Adrenal gland (tissue), 9 donors: ENCODE measurements at regions not wholly inside any gene's neighbourhood (a gene's known extent, or its start where the extent isn't known, plus 50 kb on each side); places are given as distances from the start of the nearest gene placed in this dataset.

ENCODE experiments used
- DNase-seq, 7 donors: peaks; one replicate each; pipeline ENCODE4 v3.0.0-alpha.2; 2019 to 2020
- H3K27ac ChIP-seq, 5 donors: fragments of 200-600 bp; sonication (generic) in 4 of 5; 1 replicate in 3 of 5; 2 replicates in 2 of 5; pipeline versions ENCODE4 v1.5.1 to v1.8.0; 2016 to 2020; ENCODE audit warnings: mild to moderate bottlenecking in 1 of 5
- H3K27me3 ChIP-seq: fragments of 200-600 bp; 2 replicates; pipeline ENCODE4 v1.8.0; 2021
- H3K36me3 ChIP-seq, 2 donors: fragments of 200-600 bp; replicated peaks in 1 of 2; 1 replicate in 1 of 2; 2 replicates in 1 of 2; pipeline versions ENCODE4 v1.5.1 to v1.8.0; 2018 to 2022
- H3K4me1 ChIP-seq, 2 donors: fragments of 200-600 bp; replicated peaks in 1 of 2; 1 replicate in 1 of 2; 2 replicates in 1 of 2; pipeline versions ENCODE4 v1.5.1 to v1.8.0; 2018 to 2021
- H3K4me3 ChIP-seq, 4 donors: fragments of 200-600 bp; sonication (generic) in 3 of 4; one replicate each; pipeline ENCODE4 v1.5.1; 2016 to 2018
- H3K9me3 ChIP-seq, 3 donors: fragments of 200-600 bp; sonication (generic) in 1 of 3; replicated peaks in 1 of 3; 1 replicate in 2 of 3; 2 replicates in 1 of 3; pipeline versions ENCODE4 v1.5.1 to v1.8.0; 2016 to 2021
- CTCF ChIP-seq, 6 experiments: fragments of 450-650 bp in 4 of 6; fragments of 200-600 bp in 2 of 6; sonication (generic) in 1 of 6; IDR thresholded peaks; 1 replicate in 5 of 6; 2 replicates in 1 of 6; pipeline versions ENCODE4 v1.5.1 to v1.8.0; 2016 to 2021; ENCODE audit warnings: antibody characterized with exemption in 6 of 6, mild to moderate bottlenecking in 2 of 6, moderate library complexity in 1 of 6
- POLR2A ChIP-seq, 2 donors: fragments of 450-650 bp; IDR thresholded peaks; one replicate each; pipeline ENCODE4 v1.6.1; 2017; ENCODE audit warnings: antibody characterized with exemption in 2 of 2, mild to moderate bottlenecking in 2 of 2, moderate library complexity in 1 of 2
- WGBS, 4 donors: extraction: QIAGEN DNeasy Blood & Tissue Kit in 2 of 4; methylation state at CpG; one replicate each; pipeline versions ENCODE4 v1.1.5 to v1.1.7; 2013 to 2017; 5-methylcytosine and 5-hydroxymethylcytosine counted together
- intact Hi-C, 2 donors: fragments of 100-400 bp; cut with DNase I; formaldehyde crosslinking; loops; one replicate each; pipeline versions ENCODE4 v1.14.1 to v1.15.0; 2022 to 2023
- donor health status: healthy with polysubstance abuse.
- donor health status: Bipolar disorder and iron deficiency.
- donor health status: DM: yes; HTN: yes; CAD: no.
- donor health status: DM: no; HTN: no; CAD: no.
- donor health status: DM: no; HTN: no; CAD: no.

GRCh38 chr18:27239669-27240068, 54.6 kb upstream of the CHST9 start:
- intact Hi-C loops = no loop called here
- H3K4me3 ChIP-seq = no peak overlapping the region
- H3K36me3 ChIP-seq = no peaks in the 10 kb centered on the region
- no peaks in the 10 kb centered on the region for H3K27me3 ChIP-seq
- 51 to 71% (median 66%) methylated on average over 4 of the region's 4 CpGs for WGBS, 4 donors
- no peaks in the 10 kb centered on the region for H3K4me1 ChIP-seq
- TF ChIP-seq POLR2A (IDR thresholded peaks at IDR 0.05) (no peak), CTCF (IDR thresholded peaks at IDR 0.05) (no peak)
- no peaks in the 10 kb centered on the region for H3K9me3 ChIP-seq
- no peak for DNase-seq
- no peak overlapping the region for H3K27ac ChIP-seq

- intact Hi-C loops = no loop called here
- Histone ChIP-seq H3K4me3 (no peak overlapping the region), H3K9me3 (no peaks in the 10 kb centered on the region), H3K27ac (no peak overlapping the region), H3K36me3 (no peaks in the 10 kb centered on the region), H3K27me3 (no peaks in the 10 kb centered on the region), H3K4me1 (no peaks in the 10 kb centered on the region)
- no peak for DNase-seq
- WGBS, 4 donors = 48 to 68% (median 62%) methylated on average over 4 of the region's 4 CpGs
- TF ChIP-seq CTCF (IDR thresholded peaks at IDR 0.05) (no peak), POLR2A (IDR thresholded peaks at IDR 0.05) (no peak)
These were observed 50.2 kb upstream of the CHST9 start for GRCh38 chr18:27235218-27235870.
